ENCODE measurements at regions not wholly inside any gene's neighbourhood (a gene's known extent, or its start where the extent isn't known, plus 50 kb on each side); places are given as distances from the start of the nearest gene placed in this dataset.
"Not testable (repeated sequence)": the region's sequence is repeated elsewhere in the genome, so short reads cannot be mapped to it uniquely, and the experiment has no call there.

GRCh38 chr2:49616800-49617199, 462.5 kb upstream of the FSHR start:
- DNase-seq (ENCODE audit: low read depth): peak; percentile 3
- H3K4me3 ChIP-seq (ENCODE audit: low read depth, low read length): no peak overlapping the region
- TF ChIP-seq CTCF (IDR thresholded peaks at IDR 0.05; ENCODE audit: low read depth, low read length, missing control alignments): peak; percentile 40

- not testable (repeated sequence) for H3K4me3 ChIP-seq (ENCODE audit: low read depth, low read length); DNase-seq (ENCODE audit: low read depth)
Observed at GRCh38 chr2:49611796-49612195, 457.5 kb upstream of the FSHR start.

- H3K4me3 ChIP-seq (ENCODE audit: low read depth, low read length): no peak overlapping the region
- DNase-seq (ENCODE audit: low read depth): no peak
- TF ChIP-seq CTCF (IDR thresholded peaks at IDR 0.05; ENCODE audit: low read depth, low read length, missing control alignments): no peak
Observed at GRCh38 chr2:49600524-49600923, 446.2 kb upstream of the FSHR start.

GRCh38 chr2:49598231-49598630, 443.9 kb upstream of the FSHR start:
- no peak for TF ChIP-seq CTCF (IDR thresholded peaks at IDR 0.05; ENCODE audit: low read depth, low read length, missing control alignments)
- no peak for DNase-seq (ENCODE audit: low read depth)
- no peak overlapping the region for H3K4me3 ChIP-seq (ENCODE audit: low read depth, low read length)

GRCh38 chr2:49585921-49586320, 431.6 kb upstream of the FSHR start:
- TF ChIP-seq CTCF (IDR thresholded peaks at IDR 0.05; ENCODE audit: low read depth, low read length, missing control alignments): no peak
- H3K4me3 ChIP-seq (ENCODE audit: low read depth, low read length): no peak overlapping the region
- DNase-seq (ENCODE audit: low read depth): no peak

GRCh38 chr2:49582946-49583345, 428.6 kb upstream of the FSHR start:
- DNase-seq (ENCODE audit: low read depth): no peak
- no peak for TF ChIP-seq CTCF (IDR thresholded peaks at IDR 0.05; ENCODE audit: low read depth, low read length, missing control alignments)
- H3K4me3 ChIP-seq (ENCODE audit: low read depth, low read length): no peak overlapping the region

- no peak for DNase-seq (ENCODE audit: low read depth)
- no peak overlapping the region for H3K4me3 ChIP-seq (ENCODE audit: low read depth, low read length)
- no peak for TF ChIP-seq CTCF (IDR thresholded peaks at IDR 0.05; ENCODE audit: low read depth, low read length, missing control alignments)
Observed at GRCh38 chr2:49577041-49577440, 422.7 kb upstream of the FSHR start.

- no peak for TF ChIP-seq CTCF (IDR thresholded peaks at IDR 0.05; ENCODE audit: low read depth, low read length, missing control alignments)
- no peak overlapping the region for H3K4me3 ChIP-seq (ENCODE audit: low read depth, low read length)
- DNase-seq (ENCODE audit: low read depth): no peak
Observed at GRCh38 chr2:49569176-49569575, 414.9 kb upstream of the FSHR start.
